ENCODE measurements at regions not wholly inside any gene's neighbourhood (a gene's known extent, or its start where the extent isn't known, plus 50 kb on each side); places are given as distances from the start of the nearest gene placed in this dataset.
"Not testable (repeated sequence)": the region's sequence is repeated elsewhere in the genome, so short reads cannot be mapped to it uniquely, and the experiment has no call there.

- H3K9me3 ChIP-seq, result no peaks in the 10 kb centered on the region
- WGBS, 5 donors, result 0 to 55% (median 1%) methylated on average over 36 to 63 of the region's 63 CpGs
Measured at GRCh38 chrX:55160685-55161552, 59.2 kb upstream of the PAGE5 start.

DNA sequence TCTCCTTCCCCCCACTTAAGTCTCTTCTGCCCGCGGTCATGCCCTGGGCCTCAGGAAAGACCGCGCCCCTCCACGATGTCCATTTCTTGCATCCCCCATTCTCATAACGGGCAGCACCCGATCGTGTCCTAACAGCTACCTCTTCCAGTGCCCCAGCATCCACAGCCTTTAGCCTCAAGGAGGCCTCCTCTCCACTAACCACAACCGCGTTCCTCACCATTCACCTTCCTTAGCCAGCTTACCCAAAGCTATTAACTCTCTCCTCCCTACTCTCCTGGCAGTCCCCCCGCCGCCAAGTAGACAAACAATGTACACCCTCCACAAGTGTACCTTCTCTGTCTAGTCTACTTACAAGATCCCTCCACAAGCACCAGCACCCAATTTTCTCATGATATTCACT lies 58.6 kb upstream of the PAGE5 start:
- Histone ChIP-seq H3K36me3 (no peaks in the 10 kb centered on the region), H3K4me1 (peaks cover 0 to 17% (median 3%) of the 10 kb centered on the region in 6 donors), H3K27me3 (replicated peaks in 1 of 7) (peaks cover 0 to 4% (median 0%) of the 10 kb centered on the region in 7 donors), H3K27ac (peak overlapping the region; percentile 78 to 94 (median 89)), H3K9me3 (no peaks in the 10 kb centered on the region), H3K4me3 (peak overlapping the region; percentile 27 to 68 (median 44))
- intact Hi-C loops (cut with DNase I; ENCODE audit: low total_unique reads), result no loop called here
- no peak for DNase-seq
- WGBS, 5 donors, result 13 to 50% (median 19%) methylated on average over 10 to 12 of the region's 12 CpGs
- TF ChIP-seq, protein P1, sequence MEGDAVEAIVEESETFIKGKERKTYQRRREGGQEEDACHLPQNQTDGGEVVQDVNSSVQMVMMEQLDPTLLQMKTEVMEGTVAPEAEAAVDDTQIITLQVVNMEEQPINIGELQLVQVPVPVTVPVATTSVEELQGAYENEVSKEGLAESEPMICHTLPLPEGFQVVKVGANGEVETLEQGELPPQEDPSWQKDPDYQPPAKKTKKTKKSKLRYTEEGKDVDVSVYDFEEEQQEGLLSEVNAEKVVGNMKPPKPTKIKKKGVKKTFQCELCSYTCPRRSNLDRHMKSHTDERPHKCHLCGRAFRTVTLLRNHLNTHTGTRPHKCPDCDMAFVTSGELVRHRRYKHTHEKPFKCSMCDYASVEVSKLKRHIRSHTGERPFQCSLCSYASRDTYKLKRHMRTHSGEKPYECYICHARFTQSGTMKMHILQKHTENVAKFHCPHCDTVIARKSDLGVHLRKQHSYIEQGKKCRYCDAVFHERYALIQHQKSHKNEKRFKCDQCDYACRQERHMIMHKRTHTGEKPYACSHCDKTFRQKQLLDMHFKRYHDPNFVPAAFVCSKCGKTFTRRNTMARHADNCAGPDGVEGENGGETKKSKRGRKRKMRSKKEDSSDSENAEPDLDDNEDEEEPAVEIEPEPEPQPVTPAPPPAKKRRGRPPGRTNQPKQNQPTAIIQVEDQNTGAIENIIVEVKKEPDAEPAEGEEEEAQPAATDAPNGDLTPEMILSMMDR (IDR thresholded peaks at IDR 0.05 in 8 of 11, conservative IDR thresholded peaks at IDR 0.05 in 3 of 11), result no peak
- no peak for TF ChIP-seq POLR2A (IDR thresholded peaks at IDR 0.05)
- TF ChIP-seq POLR2AphosphoS5 (IDR thresholded peaks at IDR 0.05), result no peak

More at GRCh38 chrX:55160685-55161552, 59.2 kb upstream of the PAGE5 start:
- Histone ChIP-seq H3K4me3 (peak overlapping the region; percentile 27 to 68 (median 44)), H3K27ac (peak overlapping the region; percentile 78 to 94 (median 89)), H3K4me1 (peaks cover 0 to 17% (median 3%) of the 10 kb centered on the region in 6 donors), H3K27me3 (replicated peaks in 1 of 7) (peaks cover 0 to 4% (median 0%) of the 10 kb centered on the region in 7 donors), H3K36me3 (no peaks in the 10 kb centered on the region)
- TF ChIP-seq POLR2A (IDR thresholded peaks at IDR 0.05) (peak in 2 of 3 donors; percentile 31 to 58), POLR2AphosphoS5 (IDR thresholded peaks at IDR 0.05) (peak; percentile 94 to 96 (median 94))
- TF ChIP-seq, protein P1 (IDR thresholded peaks at IDR 0.05 in 8 of 11, conservative IDR thresholded peaks at IDR 0.05 in 3 of 11), result peak in 10 of 11 experiments; percentile 14 to 67 (median 46)
- intact Hi-C loops (cut with DNase I; ENCODE audit: low total_unique reads), result no loop called here
- DNase-seq, result peak; percentile 95

GRCh38 chrX:55163171-55163570 lies 57.0 kb upstream of the PAGE5 start:
- DNase-seq, result no peak
- TF ChIP-seq, protein P1 (IDR thresholded peaks at IDR 0.05 in 8 of 11, conservative IDR thresholded peaks at IDR 0.05 in 3 of 11), result no peak
- TF ChIP-seq POLR2AphosphoS5 (IDR thresholded peaks at IDR 0.05) (no peak), POLR2A (IDR thresholded peaks at IDR 0.05) (no peak)
- WGBS, 5 donors, result 80 to 96% (median 91%) methylated on average over 3 of the region's 3 CpGs
- Histone ChIP-seq H3K4me3 (no peak overlapping the region), H3K27me3 (replicated peaks in 1 of 7) (peaks cover 0 to 4% (median 0%) of the 10 kb centered on the region in 7 donors), H3K36me3 (no peaks in the 10 kb centered on the region), H3K27ac (no peak overlapping the region), H3K4me1 (peaks cover 0 to 17% (median 3%) of the 10 kb centered on the region in 6 donors), H3K9me3 (no peaks in the 10 kb centered on the region)
- intact Hi-C loops (cut with DNase I; ENCODE audit: low total_unique reads), result no loop called here

- intact Hi-C loops (cut with DNase I; ENCODE audit: low total_unique reads), result not testable (repeated sequence)
- 67 to 89% (median 80%) methylated on average over 4 of the region's 4 CpGs for WGBS, 5 donors
Measured at GRCh38 chrX:55165026-55165425, 55.1 kb upstream of the PAGE5 start.

More at GRCh38 chrX:55165026-55165425, 55.1 kb upstream of the PAGE5 start:
- not testable (repeated sequence) for H3K27me3 ChIP-seq (replicated peaks in 1 of 7); DNase-seq; H3K4me1 ChIP-seq; H3K4me3 ChIP-seq; H3K27ac ChIP-seq; H3K36me3 ChIP-seq; H3K9me3 ChIP-seq

All from spleen (tissue), 11 donors.